GM12865 (cell line): ENCODE measurements at regions not wholly inside any gene's neighbourhood (a gene's known extent, or its start where the extent isn't known, plus 50 kb on each side); places are given as distances from the start of the nearest gene placed in this dataset.

Source experiments
- DNase-seq: peaks from one replicate; pipeline ENCODE4 v3.0.0; 2010; ENCODE audit warnings: low read depth
- H3K4me3 ChIP-seq: 2 replicates; pipeline ENCODE4 v1.5.1; 2011; ENCODE audit warnings: mild to moderate bottlenecking, low read depth, low read length, control low read depth
- CTCF ChIP-seq: IDR thresholded peaks from 2 replicates; pipeline ENCODE4 v1.5.1; 2011; ENCODE audit warnings: low read length, control low read depth, low read depth, inconsistent platforms; ENCODE audit not compliant: insufficient read depth; ENCODE audit errors: missing control alignments

GRCh38 chr1:37135032-37135431 is 100.7 kb upstream of the GRIK3 start:
- H3K4me3 ChIP-seq: no peak overlapping the region
- TF ChIP-seq CTCF: no peak
- DNase-seq: no peak

- TF ChIP-seq CTCF: no peak
- H3K4me3 ChIP-seq: no peak overlapping the region
- no peak for DNase-seq
These were observed 102.7 kb upstream of the GRIK3 start for GRCh38 chr1:37137014-37137413.

DNA sequence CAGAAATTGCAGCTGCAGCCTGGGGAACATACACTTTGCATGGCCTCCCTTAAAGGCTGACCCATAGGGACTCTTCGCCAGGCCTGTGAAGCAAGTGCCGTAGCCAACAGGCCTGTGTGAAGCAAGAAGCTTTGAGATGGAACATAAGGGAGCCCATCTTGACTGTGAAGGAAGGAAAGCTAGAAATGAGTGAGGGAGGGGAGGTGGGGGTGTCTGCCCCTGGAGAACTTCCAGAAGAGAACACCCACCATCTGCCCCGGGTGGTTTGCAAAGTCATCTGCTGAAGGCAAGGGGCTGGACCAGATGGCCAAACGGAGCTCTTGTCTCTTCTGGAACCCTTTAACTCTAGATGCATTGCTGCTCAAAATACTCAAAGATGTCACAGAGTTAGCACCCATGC is 103.3 kb upstream of the GRIK3 start:
- no peak for TF ChIP-seq CTCF
- no peak overlapping the region for H3K4me3 ChIP-seq
- DNase-seq: no peak

GRCh38 chr1:37143800-37144199 is 109.5 kb upstream of the GRIK3 start:
- no peak for DNase-seq
- TF ChIP-seq CTCF: no peak
- no peak overlapping the region for H3K4me3 ChIP-seq

GRCh38 chr1:37146071-37146470 is 111.8 kb upstream of the GRIK3 start:
- TF ChIP-seq CTCF: no peak

GRCh38 chr1:37147392-37147831 is 113.1 kb upstream of the GRIK3 start:
- no peak overlapping the region for H3K4me3 ChIP-seq
- DNase-seq: no peak
- no peak for TF ChIP-seq CTCF

More at GRCh38 chr1:37146071-37146470, 111.8 kb upstream of the GRIK3 start:
- no peak overlapping the region for H3K4me3 ChIP-seq
- DNase-seq: no peak

GRCh38 chr1:37147906-37148305 is 113.6 kb upstream of the GRIK3 start:
- no peak for TF ChIP-seq CTCF
- H3K4me3 ChIP-seq: no peak overlapping the region
- DNase-seq: no peak
